ENCODE measurements at regions not wholly inside any gene's neighbourhood (a gene's known extent, or its start where the extent isn't known, plus 50 kb on each side); places are given as distances from the start of the nearest gene placed in this dataset.
A peak's percentile ranks its signal among the peaks of the same experiment; 100 is the strongest.

DNA sequence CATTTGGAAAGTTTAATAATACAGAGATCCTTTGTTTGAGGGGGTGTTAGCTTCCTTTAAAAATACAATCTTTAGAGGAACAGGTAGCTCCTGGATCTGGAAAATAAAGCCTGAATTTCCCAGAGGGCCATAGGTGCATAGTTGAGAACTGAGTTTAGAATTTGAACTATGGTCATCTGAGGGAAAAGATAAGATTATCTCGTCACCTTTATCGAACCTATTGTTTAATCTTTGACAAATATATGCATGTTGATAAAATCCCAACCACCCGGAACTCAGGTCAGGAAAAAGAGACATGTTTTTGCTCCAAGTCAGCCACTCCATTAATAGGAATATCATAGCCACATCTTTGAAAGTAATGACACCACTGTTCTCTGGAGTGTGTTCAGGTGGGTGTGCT, 91.7 kb upstream of the FAM169A start:
- POLR2A ChIA-PET (ENCODE audit: low non-redundant PET), result no interaction called here
- DNase-seq (ENCODE audit: low spot score), result no peak
- TF ChIP-seq CTCF (conservative IDR thresholded peaks at IDR 0.05; ENCODE audit: low read depth), result no peak
- H3K27ac ChIP-seq, result no peak overlapping the region
- CTCF ChIA-PET, result interaction anchor here (0.9 kb wide), 1 partner anchor 12 kb away, joined by 3 read pairs; no protein-coding TSS in a partner anchor

- H3K27ac ChIP-seq, result no peak overlapping the region
- CTCF ChIA-PET, result interaction anchor here (0.7 to 0.9 kb wide), 2 partner anchors 13 to 286 kb away, joined by 3 to 4 read pairs; no protein-coding TSS in a partner anchor
- TF ChIP-seq CTCF (conservative IDR thresholded peaks at IDR 0.05; ENCODE audit: low read depth), result no peak
- DNase-seq (ENCODE audit: low spot score), result no peak
- POLR2A ChIA-PET (ENCODE audit: low non-redundant PET), result no interaction called here
Measured at GRCh38 chr5:74957029-74957784, 91.0 kb upstream of the FAM169A start.

DNA sequence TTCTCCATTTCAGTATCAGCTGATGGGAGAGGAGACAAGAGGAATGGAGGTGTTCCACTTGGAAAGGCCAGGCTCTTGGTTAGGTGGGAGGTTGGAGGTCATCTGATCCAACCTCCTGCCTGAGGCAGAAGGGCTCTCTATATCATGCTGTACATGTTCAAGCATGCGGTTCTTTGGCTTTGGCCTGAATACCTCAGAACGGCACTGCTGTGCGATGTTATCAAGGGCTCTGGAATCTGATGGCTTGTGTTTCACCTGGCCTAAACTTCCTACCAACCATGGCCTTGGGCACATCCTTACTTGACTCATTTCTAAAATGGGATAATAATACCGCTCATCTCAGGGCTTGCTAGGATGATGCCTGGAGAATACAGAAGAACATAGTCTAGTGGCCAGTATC, 90.1 kb upstream of the FAM169A start:
- TF ChIP-seq CTCF (conservative IDR thresholded peaks at IDR 0.05; ENCODE audit: low read depth), result no peak
- peak; percentile 83 for DNase-seq (ENCODE audit: low spot score)
- H3K27ac ChIP-seq, result no peak overlapping the region
- ChIA-PET POLR2A (ENCODE audit: low non-redundant PET) (no interaction called here), CTCF (interaction anchor here (0.9 kb wide), 1 partner anchor 31 kb away, joined by 3 read pairs; no protein-coding TSS in a partner anchor)

GRCh38 chr5:74954919-74955318, 88.7 kb upstream of the FAM169A start:
- POLR2A ChIA-PET (ENCODE audit: low non-redundant PET), result no interaction called here
- H3K27ac ChIP-seq, result no peak overlapping the region
- CTCF ChIA-PET, result interaction anchor here (0.7 to 2.1 kb wide), 2 partner anchors 30 to 59 kb away, joined by 4 to 9 read pairs; no protein-coding TSS in a partner anchor
- peak; percentile 56 for DNase-seq (ENCODE audit: low spot score)
- TF ChIP-seq CTCF (conservative IDR thresholded peaks at IDR 0.05; ENCODE audit: low read depth), result no peak

GRCh38 chr5:74953937-74954720, 87.9 kb upstream of the FAM169A start:
- CTCF ChIA-PET, result interaction anchor here (0.7 to 2.1 kb wide), 2 partner anchors 29 to 60 kb away, joined by 4 to 9 read pairs; no protein-coding TSS in a partner anchor
- DNase-seq (ENCODE audit: low spot score), result peak; percentile 21
- H3K27ac ChIP-seq, result no peak overlapping the region
- TF ChIP-seq CTCF (conservative IDR thresholded peaks at IDR 0.05; ENCODE audit: low read depth), result no peak
- POLR2A ChIA-PET (ENCODE audit: low non-redundant PET), result no interaction called here

DNA sequence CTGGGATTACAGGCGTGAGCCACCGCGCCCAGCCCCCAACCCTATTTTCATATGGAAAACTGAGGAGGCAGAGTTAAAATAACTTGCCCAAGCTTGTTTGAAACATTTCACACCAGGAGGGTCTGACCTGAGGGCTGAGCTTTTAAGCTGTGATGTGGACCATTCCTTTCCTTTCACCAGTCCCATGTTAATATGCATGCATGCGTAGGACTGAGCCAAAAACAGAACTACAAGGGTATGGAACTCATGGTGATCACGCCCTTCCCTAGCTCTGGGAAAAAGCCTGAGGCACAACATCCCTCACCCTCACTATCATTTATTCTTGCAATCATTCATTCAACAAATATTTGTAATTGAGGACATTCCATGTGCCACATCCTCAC, 87.4 kb upstream of the FAM169A start:
- no peak overlapping the region for H3K27ac ChIP-seq
- CTCF ChIA-PET, result interaction anchor here (0.6 to 2.1 kb wide), 2 partner anchors 28 to 1866 kb away, joined by 3 to 9 read pairs; no protein-coding TSS in a partner anchor
- POLR2A ChIA-PET (ENCODE audit: low non-redundant PET), result no interaction called here
- DNase-seq (ENCODE audit: low spot score), result no peak
- TF ChIP-seq CTCF (conservative IDR thresholded peaks at IDR 0.05; ENCODE audit: low read depth), result no peak

All from RWPE1 (cell line).